ENCODE measurements at regions not wholly inside any gene's neighbourhood (a gene's known extent, or its start where the extent isn't known, plus 50 kb on each side); places are given as distances from the start of the nearest gene placed in this dataset.
"Not testable (repeated sequence)": the region's sequence is repeated elsewhere in the genome, so short reads cannot be mapped to it uniquely, and the experiment has no call there.

DNA sequence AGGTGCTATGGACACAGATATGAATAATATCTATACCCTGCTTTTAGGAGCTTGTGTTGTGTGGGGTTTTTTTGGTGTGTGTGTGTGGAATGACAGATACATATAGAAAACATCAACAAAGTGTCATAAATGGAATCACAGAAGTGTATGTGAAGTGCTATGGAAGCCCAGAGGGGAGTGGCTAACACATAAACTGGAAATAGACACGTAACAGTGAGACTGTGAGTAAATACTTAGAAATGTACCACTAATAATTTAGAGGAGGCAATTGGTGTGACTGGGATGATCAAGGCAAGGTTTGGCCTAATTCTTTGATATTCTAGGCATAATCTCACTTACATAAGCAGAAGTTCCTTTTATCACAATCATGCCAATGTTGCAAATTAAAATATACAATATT is 169.3 kb upstream of the TENM4 start:
- H3K27ac ChIP-seq (ENCODE audit: low read depth in 1 of 2, low read length in 2 of 2), result no peak overlapping the region
- Mint-ChIP-seq H3K27me3 (no peaks in the 10 kb centered on the region), H3K27ac (no peak overlapping the region), H3K4me1 (ENCODE audit: low read depth) (no peaks in the 10 kb centered on the region), H3K36me3 (ENCODE audit: low read depth) (no peaks in the 10 kb centered on the region), H3K4me3 (no peak overlapping the region), H3K9me3 (peaks cover 3% of the 10 kb centered on the region)
- no peaks in the 10 kb centered on the region for H3K36me3 ChIP-seq (ENCODE audit: insufficient read depth, low read length)
- no peak for DNase-seq
- H3K9me3 ChIP-seq (ENCODE audit: control insufficient read depth in 1 of 2, insufficient read depth in 1 of 2, low read length in 2 of 2), result peaks cover 0 to 8% of the 10 kb centered on the region in 2 experiments
- H3K27me3 ChIP-seq (ENCODE audit: control insufficient read depth in 1 of 2, insufficient read depth in 2 of 2, low read length in 2 of 2), result no peaks in the 10 kb centered on the region
- CTCF ChIA-PET, result no interaction called here
- no peak for ATAC-seq (ENCODE audit: poor library complexity)
- intact Hi-C loops (cut with DNase I, micrococcal nuclease), result no loop called here
- no peaks in the 10 kb centered on the region for H3K4me1 ChIP-seq (ENCODE audit: insufficient read depth, low read length)
- POLR2A ChIA-PET, result no interaction called here
- H3K4me3 ChIP-seq (ENCODE audit: low read length), result no peak overlapping the region
- TF ChIP-seq, protein P1, sequence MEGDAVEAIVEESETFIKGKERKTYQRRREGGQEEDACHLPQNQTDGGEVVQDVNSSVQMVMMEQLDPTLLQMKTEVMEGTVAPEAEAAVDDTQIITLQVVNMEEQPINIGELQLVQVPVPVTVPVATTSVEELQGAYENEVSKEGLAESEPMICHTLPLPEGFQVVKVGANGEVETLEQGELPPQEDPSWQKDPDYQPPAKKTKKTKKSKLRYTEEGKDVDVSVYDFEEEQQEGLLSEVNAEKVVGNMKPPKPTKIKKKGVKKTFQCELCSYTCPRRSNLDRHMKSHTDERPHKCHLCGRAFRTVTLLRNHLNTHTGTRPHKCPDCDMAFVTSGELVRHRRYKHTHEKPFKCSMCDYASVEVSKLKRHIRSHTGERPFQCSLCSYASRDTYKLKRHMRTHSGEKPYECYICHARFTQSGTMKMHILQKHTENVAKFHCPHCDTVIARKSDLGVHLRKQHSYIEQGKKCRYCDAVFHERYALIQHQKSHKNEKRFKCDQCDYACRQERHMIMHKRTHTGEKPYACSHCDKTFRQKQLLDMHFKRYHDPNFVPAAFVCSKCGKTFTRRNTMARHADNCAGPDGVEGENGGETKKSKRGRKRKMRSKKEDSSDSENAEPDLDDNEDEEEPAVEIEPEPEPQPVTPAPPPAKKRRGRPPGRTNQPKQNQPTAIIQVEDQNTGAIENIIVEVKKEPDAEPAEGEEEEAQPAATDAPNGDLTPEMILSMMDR (IDR thresholded peaks at IDR 0.05), result no peak

DNA sequence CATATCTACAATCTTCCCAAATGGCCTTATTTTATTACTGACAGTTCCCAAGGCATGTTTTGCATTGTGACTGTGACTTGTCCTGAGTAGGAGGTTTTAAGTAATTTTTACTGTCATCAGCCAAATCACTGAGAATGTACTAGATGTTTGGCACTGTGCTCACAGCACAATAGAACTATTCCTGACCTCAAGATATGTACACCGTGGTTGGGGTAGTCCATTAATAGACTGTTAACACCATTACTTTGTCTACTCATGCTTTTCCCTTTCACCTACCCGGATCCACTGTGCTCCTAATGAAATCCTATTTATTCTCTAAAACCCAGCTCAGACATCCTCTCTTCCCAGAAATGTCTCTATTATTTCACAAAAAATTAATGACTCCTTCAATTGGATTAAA is 168.7 kb upstream of the TENM4 start:
- POLR2A ChIA-PET, result no interaction called here

DNA sequence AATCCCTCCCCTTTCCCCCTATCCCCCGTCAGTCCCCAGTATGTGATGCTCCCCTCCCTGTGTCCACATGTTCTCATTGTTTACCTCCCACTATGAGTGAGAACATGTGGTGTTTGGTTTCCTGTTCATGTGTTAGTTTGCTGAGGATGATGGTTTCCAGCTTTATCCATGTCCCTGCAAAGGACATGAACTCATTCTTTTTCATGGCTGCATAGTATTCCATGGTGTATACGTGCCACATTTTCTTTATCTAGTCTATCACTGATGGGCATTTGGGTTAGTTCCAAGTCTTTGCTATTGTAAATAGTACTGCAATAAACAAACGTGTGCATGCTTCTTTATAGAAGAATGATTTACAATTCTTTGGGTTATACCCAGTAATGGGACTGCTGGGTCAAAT is 165.6 kb upstream of the TENM4 start:
- CTCF ChIA-PET; H3K4me1 Mint-ChIP-seq (ENCODE audit: low read depth); intact Hi-C loops (cut with DNase I, micrococcal nuclease); H3K27ac ChIP-seq (ENCODE audit: low read depth in 1 of 2, low read length in 2 of 2); DNase-seq; H3K9me3 Mint-ChIP-seq; ATAC-seq (ENCODE audit: poor library complexity); H3K36me3 Mint-ChIP-seq (ENCODE audit: low read depth); H3K36me3 ChIP-seq (ENCODE audit: insufficient read depth, low read length); POLR2A ChIA-PET; H3K4me1 ChIP-seq (ENCODE audit: insufficient read depth, low read length); H3K9me3 ChIP-seq (ENCODE audit: control insufficient read depth in 1 of 2, insufficient read depth in 1 of 2, low read length in 2 of 2); H3K4me3 Mint-ChIP-seq; H3K4me3 ChIP-seq (ENCODE audit: low read length); H3K27me3 ChIP-seq (ENCODE audit: control insufficient read depth in 1 of 2, insufficient read depth in 2 of 2, low read length in 2 of 2); H3K27ac Mint-ChIP-seq; H3K27me3 Mint-ChIP-seq: not testable (repeated sequence)

More for the DNA sequence above, 168.7 kb upstream of the TENM4 start:
- ATAC-seq (ENCODE audit: poor library complexity), result no peak
- Mint-ChIP-seq H3K9me3 (peaks cover 3% of the 10 kb centered on the region), H3K4me3 (no peak overlapping the region), H3K36me3 (ENCODE audit: low read depth) (no peaks in the 10 kb centered on the region), H3K27me3 (no peaks in the 10 kb centered on the region), H3K27ac (no peak overlapping the region), H3K4me1 (ENCODE audit: low read depth) (no peaks in the 10 kb centered on the region)
- Histone ChIP-seq H3K27me3 (ENCODE audit: control insufficient read depth in 1 of 2, insufficient read depth in 2 of 2, low read length in 2 of 2) (no peaks in the 10 kb centered on the region), H3K9me3 (ENCODE audit: control insufficient read depth in 1 of 2, insufficient read depth in 1 of 2, low read length in 2 of 2) (peaks cover 0 to 8% of the 10 kb centered on the region in 2 experiments), H3K27ac (ENCODE audit: low read depth in 1 of 2, low read length in 2 of 2) (no peak overlapping the region), H3K4me1 (ENCODE audit: insufficient read depth, low read length) (no peaks in the 10 kb centered on the region), H3K4me3 (ENCODE audit: low read length) (no peak overlapping the region), H3K36me3 (ENCODE audit: insufficient read depth, low read length) (no peaks in the 10 kb centered on the region)
- TF ChIP-seq, protein P1 (IDR thresholded peaks at IDR 0.05), result no peak
- intact Hi-C loops (cut with DNase I, micrococcal nuclease), result no loop called here
- DNase-seq, result no peak
- CTCF ChIA-PET, result no interaction called here

DNA sequence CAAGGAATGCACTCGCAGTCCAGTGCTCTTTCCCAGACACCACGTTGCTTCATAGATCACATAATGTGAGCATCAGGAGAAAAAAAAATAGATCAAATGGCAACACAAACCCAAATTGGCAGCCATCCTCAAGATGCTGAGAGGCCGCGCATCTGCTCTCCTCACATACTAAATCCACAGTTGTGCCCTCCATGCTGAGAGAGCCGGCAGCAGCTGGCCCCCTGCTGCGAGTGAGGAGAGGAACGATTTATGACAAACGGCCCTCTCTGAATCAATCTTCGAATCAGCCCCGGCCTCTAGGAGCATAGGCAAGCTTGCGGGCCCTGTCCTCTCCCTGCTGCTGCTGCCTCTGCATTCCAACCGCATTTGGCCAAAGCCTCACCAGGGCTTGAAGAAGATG is 159.9 kb upstream of the TENM4 start:
- ATAC-seq (ENCODE audit: poor library complexity) (no peak), DNase-seq (no peak)
- ChIA-PET POLR2A (no interaction called here), CTCF (no interaction called here)
- intact Hi-C loops (cut with DNase I, micrococcal nuclease), result no loop called here
- Histone ChIP-seq H3K27me3 (ENCODE audit: control insufficient read depth in 1 of 2, insufficient read depth in 2 of 2, low read length in 2 of 2) (no peaks in the 10 kb centered on the region), H3K4me3 (ENCODE audit: low read length) (no peak overlapping the region), H3K4me1 (ENCODE audit: insufficient read depth, low read length) (no peaks in the 10 kb centered on the region), H3K27ac (ENCODE audit: low read depth in 1 of 2, low read length in 2 of 2) (no peak overlapping the region), H3K9me3 (ENCODE audit: control insufficient read depth in 1 of 2, insufficient read depth in 1 of 2, low read length in 2 of 2) (peaks cover 0 to 8% of the 10 kb centered on the region in 2 experiments), H3K36me3 (ENCODE audit: insufficient read depth, low read length) (no peaks in the 10 kb centered on the region)
- Mint-ChIP-seq H3K9me3 (peaks cover 3% of the 10 kb centered on the region), H3K4me1 (ENCODE audit: low read depth) (no peaks in the 10 kb centered on the region), H3K27me3 (no peaks in the 10 kb centered on the region), H3K4me3 (no peak overlapping the region), H3K27ac (no peak overlapping the region), H3K36me3 (ENCODE audit: low read depth) (no peaks in the 10 kb centered on the region)
- TF ChIP-seq, protein P1 (IDR thresholded peaks at IDR 0.05), result no peak

Data from CD4-positive, alpha-beta T cell (primary cell).